Naive B cell (primary cell): ENCODE measurements at regions not wholly inside any gene's neighbourhood (a gene's known extent, or its start where the extent isn't known, plus 50 kb on each side); places are given as distances from the start of the nearest gene placed in this dataset.

Experiments used
- ATAC-seq, 2 donors: fragments of 150-1000 bp; cut with Tn5 transposase; 2 replicates each; pipeline ENCODE4 v1.10.0; 2021; ENCODE audit warnings: low read depth in 2 of 2, mild to moderate bottlenecking in 2 of 2, moderate library complexity in 2 of 2
- DNase-seq: peaks from one replicate; pipeline ENCODE4 v3.0.0; 2022
- H3K27ac Mint-ChIP-seq, 6 donors: one replicate each; pipeline ENCODE4 v1.8.0; 2020 to 2022; ENCODE audit warnings: mild to moderate bottlenecking in 6 of 6, mixed read lengths in 6 of 6, moderate library complexity in 5 of 6, inconsistent platforms in 2 of 6
- H3K27me3 Mint-ChIP-seq, 3 donors: one replicate each; pipeline ENCODE4 v1.8.0; 2021 to 2022; ENCODE audit warnings: mixed read lengths in 3 of 3, mild to moderate bottlenecking in 1 of 3
- H3K36me3 Mint-ChIP-seq, 2 donors: one replicate each; pipeline ENCODE4 v1.8.0; 2020 to 2022; ENCODE audit warnings: mixed read lengths in 2 of 2, inconsistent platforms in 1 of 2, mild to moderate bottlenecking in 1 of 2
- H3K4me1 Mint-ChIP-seq, 3 donors: one replicate each; pipeline ENCODE4 v1.8.0; 2020 to 2022; ENCODE audit warnings: mixed read lengths in 3 of 3, inconsistent platforms in 1 of 3, mild to moderate bottlenecking in 1 of 3, moderate library complexity in 1 of 3
- H3K4me3 Mint-ChIP-seq, 8 donors: one replicate each; pipeline ENCODE4 v1.8.0; 2020 to 2022; ENCODE audit warnings: mild to moderate bottlenecking in 8 of 8, mixed read lengths in 8 of 8, moderate library complexity in 8 of 8, inconsistent platforms in 2 of 8
- H3K9me3 Mint-ChIP-seq, 7 donors: one replicate each; pipeline ENCODE4 v1.8.0; 2020 to 2022; ENCODE audit warnings: mixed read lengths in 7 of 7, mild to moderate bottlenecking in 5 of 7, inconsistent platforms in 2 of 7, moderate library complexity in 1 of 7

- no peak overlapping the region for H3K4me3 Mint-ChIP-seq
- peaks cover 14 to 33% (median 22%) of the 10 kb centered on the region in 3 donors for H3K27me3 Mint-ChIP-seq
- ATAC-seq, result no peak
- no peak for DNase-seq
- peak overlapping the region in 1 of 6 donors; percentile 9 for H3K27ac Mint-ChIP-seq
- H3K9me3 Mint-ChIP-seq, result peaks cover 0 to 3% (median 0%) of the 10 kb centered on the region in 7 donors
- no peaks in the 10 kb centered on the region for H3K4me1 Mint-ChIP-seq
- peaks cover 0 to 7% of the 10 kb centered on the region in 2 donors for H3K36me3 Mint-ChIP-seq
Measured at GRCh38 chr20:48285656-48286055, 500.4 kb upstream of the SULF2 start.

GRCh38 chr20:48284837-48285236 is 499.6 kb upstream of the SULF2 start:
- Mint-ChIP-seq H3K36me3 (peaks cover 0 to 7% of the 10 kb centered on the region in 2 donors), H3K4me1 (no peaks in the 10 kb centered on the region), H3K27ac (no peak overlapping the region), H3K4me3 (no peak overlapping the region), H3K27me3 (peaks cover 6 to 31% (median 15%) of the 10 kb centered on the region in 3 donors), H3K9me3 (peaks cover 0 to 3% (median 0%) of the 10 kb centered on the region in 7 donors)
- DNase-seq (no peak), ATAC-seq (no peak)

- H3K9me3 Mint-ChIP-seq, result peaks cover 0 to 3% (median 0%) of the 10 kb centered on the region in 7 donors
Measured at GRCh38 chr20:48284315-48284714, 499.0 kb upstream of the SULF2 start.

GRCh38 chr20:48283470-48284110 is 498.3 kb upstream of the SULF2 start:
- ATAC-seq, result no peak
- peak overlapping the region in 1 of 6 donors; percentile 0 for H3K27ac Mint-ChIP-seq

More at GRCh38 chr20:48284315-48284714, 499.0 kb upstream of the SULF2 start:
- H3K4me1 Mint-ChIP-seq, result peaks cover 0 to 5% (median 4%) of the 10 kb centered on the region in 3 donors
- peaks cover 0 to 7% of the 10 kb centered on the region in 2 donors for H3K36me3 Mint-ChIP-seq
- DNase-seq (no peak), ATAC-seq (no peak)
- no peak overlapping the region for H3K27ac Mint-ChIP-seq
- H3K27me3 Mint-ChIP-seq, result peaks cover 1 to 26% (median 11%) of the 10 kb centered on the region in 3 donors
- no peak overlapping the region for H3K4me3 Mint-ChIP-seq

GRCh38 chr20:48282591-48283228 is 497.4 kb upstream of the SULF2 start:
- no peak overlapping the region for H3K27ac Mint-ChIP-seq
- H3K4me1 Mint-ChIP-seq, result peaks cover 0 to 9% (median 7%) of the 10 kb centered on the region in 3 donors
- peaks cover 0 to 3% (median 0%) of the 10 kb centered on the region in 7 donors for H3K9me3 Mint-ChIP-seq
- H3K36me3 Mint-ChIP-seq, result peaks cover 0 to 7% of the 10 kb centered on the region in 2 donors
- H3K4me3 Mint-ChIP-seq, result no peak overlapping the region
- ATAC-seq, result no peak
- DNase-seq, result no peak
- H3K27me3 Mint-ChIP-seq, result peaks cover 0 to 10% (median 0%) of the 10 kb centered on the region in 3 donors

More at GRCh38 chr20:48283470-48284110, 498.3 kb upstream of the SULF2 start:
- peaks cover 0 to 19% (median 5%) of the 10 kb centered on the region in 3 donors for H3K27me3 Mint-ChIP-seq
- peaks cover 0 to 3% (median 0%) of the 10 kb centered on the region in 7 donors for H3K9me3 Mint-ChIP-seq
- H3K4me1 Mint-ChIP-seq, result peaks cover 0 to 9% (median 7%) of the 10 kb centered on the region in 3 donors
- no peak for DNase-seq
- H3K4me3 Mint-ChIP-seq, result no peak overlapping the region
- H3K36me3 Mint-ChIP-seq, result peaks cover 0 to 7% of the 10 kb centered on the region in 2 donors

- peaks cover 0 to 9% (median 7%) of the 10 kb centered on the region in 3 donors for H3K4me1 Mint-ChIP-seq
- H3K36me3 Mint-ChIP-seq, result peaks cover 0 to 7% of the 10 kb centered on the region in 2 donors
- H3K27ac Mint-ChIP-seq, result no peak overlapping the region
- no peak for DNase-seq
- no peak overlapping the region for H3K4me3 Mint-ChIP-seq
- peaks cover 0 to 3% (median 0%) of the 10 kb centered on the region in 7 donors for H3K9me3 Mint-ChIP-seq
- ATAC-seq, result no peak
- H3K27me3 Mint-ChIP-seq, result peaks cover 0 to 9% (median 0%) of the 10 kb centered on the region in 3 donors
Measured at GRCh38 chr20:48281501-48281900, 496.2 kb upstream of the SULF2 start.

GRCh38 chr20:48278961-48279481 is 493.7 kb upstream of the SULF2 start:
- peaks cover 0 to 9% (median 7%) of the 10 kb centered on the region in 3 donors for H3K4me1 Mint-ChIP-seq
- no peak for ATAC-seq
- H3K9me3 Mint-ChIP-seq, result peaks cover 3 to 7% (median 5%) of the 10 kb centered on the region in 7 donors
- peaks cover 0 to 15% of the 10 kb centered on the region in 2 donors for H3K36me3 Mint-ChIP-seq
- no peak for DNase-seq
- H3K27ac Mint-ChIP-seq, result peak overlapping the region in 1 of 6 donors; percentile 40
- peaks cover 0 to 8% (median 0%) of the 10 kb centered on the region in 3 donors for H3K27me3 Mint-ChIP-seq
- no peak overlapping the region for H3K4me3 Mint-ChIP-seq

- ATAC-seq, result no peak
- Mint-ChIP-seq H3K4me1 (peaks cover 0 to 9% (median 7%) of the 10 kb centered on the region in 3 donors), H3K36me3 (peaks cover 0 to 14% of the 10 kb centered on the region in 2 donors), H3K4me3 (no peak overlapping the region), H3K27ac (no peak overlapping the region), H3K27me3 (peaks cover 3 to 7% (median 4%) of the 10 kb centered on the region in 3 donors), H3K9me3 (peaks cover 4 to 11% (median 6%) of the 10 kb centered on the region in 7 donors)
- no peak for DNase-seq
Measured at GRCh38 chr20:48277266-48277665, 492.0 kb upstream of the SULF2 start.

GRCh38 chr20:48276021-48276342 is 490.7 kb upstream of the SULF2 start:
- Mint-ChIP-seq H3K27ac (no peak overlapping the region), H3K36me3 (peaks cover 0 to 14% of the 10 kb centered on the region in 2 donors), H3K9me3 (peaks cover 4 to 11% (median 7%) of the 10 kb centered on the region in 7 donors), H3K27me3 (peaks cover 4 to 7% (median 7%) of the 10 kb centered on the region in 3 donors), H3K4me1 (peaks cover 0 to 9% (median 7%) of the 10 kb centered on the region in 3 donors), H3K4me3 (no peak overlapping the region)
- no peak for DNase-seq
- ATAC-seq, result no peak

- DNase-seq (no peak), ATAC-seq (no peak)
- Mint-ChIP-seq H3K4me1 (peaks cover 0 to 9% (median 7%) of the 10 kb centered on the region in 3 donors), H3K27me3 (peaks cover 4 to 7% (median 7%) of the 10 kb centered on the region in 3 donors), H3K4me3 (no peak overlapping the region), H3K9me3 (peaks cover 4 to 11% (median 7%) of the 10 kb centered on the region in 7 donors), H3K27ac (no peak overlapping the region), H3K36me3 (peaks cover 0 to 14% of the 10 kb centered on the region in 2 donors)
Measured at GRCh38 chr20:48275286-48276020, 490.2 kb upstream of the SULF2 start.

- Mint-ChIP-seq H3K27me3 (peaks cover 4 to 14% (median 7%) of the 10 kb centered on the region in 3 donors), H3K4me1 (no peaks in the 10 kb centered on the region), H3K9me3 (peaks cover 4 to 11% (median 7%) of the 10 kb centered on the region in 7 donors), H3K4me3 (no peak overlapping the region), H3K27ac (no peak overlapping the region), H3K36me3 (peaks cover 0 to 14% of the 10 kb centered on the region in 2 donors)
- no peak for ATAC-seq
- DNase-seq, result no peak
Measured at GRCh38 chr20:48273843-48274242, 488.6 kb upstream of the SULF2 start.

GRCh38 chr20:48270885-48271284 is 485.6 kb upstream of the SULF2 start:
- Mint-ChIP-seq H3K27ac (no peak overlapping the region), H3K36me3 (peaks cover 0 to 14% of the 10 kb centered on the region in 2 donors), H3K27me3 (peaks cover 4 to 16% (median 7%) of the 10 kb centered on the region in 3 donors), H3K9me3 (peaks cover 4 to 11% (median 6%) of the 10 kb centered on the region in 7 donors), H3K4me1 (no peaks in the 10 kb centered on the region), H3K4me3 (peak overlapping the region in 1 of 8 donors; percentile 56)
- DNase-seq (no peak), ATAC-seq (no peak)
